ENCODE measurements at regions not wholly inside any gene's neighbourhood (a gene's known extent, or its start where the extent isn't known, plus 50 kb on each side); places are given as distances from the start of the nearest gene placed in this dataset.

- Histone ChIP-seq H3K4me2 (ENCODE audit: extremely low read depth, insufficient read depth, low read length) (no peak overlapping the region), H3K4me3 (replicated peaks in 1 of 4; ENCODE audit: control extremely low read depth in 1 of 4, insufficient read depth in 1 of 4, low read depth in 3 of 4, low read length in 4 of 4) (no peak overlapping the region), H3K4me1 (ENCODE audit: control insufficient read depth, extremely low read depth, insufficient read depth, low read length) (no peaks in the 10 kb centered on the region), H3K9ac (ENCODE audit: insufficient read depth, low read length) (no peak overlapping the region), H3K79me2 (ENCODE audit: control insufficient read depth, insufficient read depth, low read length) (no peaks in the 10 kb centered on the region), H3K27me3 (ENCODE audit: control insufficient read depth, insufficient read depth, low read length) (no peaks in the 10 kb centered on the region), H2AFZ (ENCODE audit: low read length) (no peak overlapping the region), H4K20me1 (ENCODE audit: control insufficient read depth, extremely low read depth, insufficient read depth, low read length) (no peaks in the 10 kb centered on the region), H3K36me3 (ENCODE audit: control insufficient read depth, insufficient read depth, low read length) (no peaks in the 10 kb centered on the region), H3K27ac (ENCODE audit: insufficient read depth, low read length) (no peak overlapping the region), H3K9me3 (ENCODE audit: control insufficient read depth, insufficient read depth, low read depth, low read length) (no peaks in the 10 kb centered on the region)
- no peak for DNase-seq (ENCODE audit: low read depth in 2 of 2)
- TF ChIP-seq EZH2 (IDR thresholded peaks at IDR 0.05; ENCODE audit: low read length, missing control alignments) (no peak), CTCF (conservative IDR thresholded peaks at IDR 0.05 in 1 of 2, IDR thresholded peaks at IDR 0.05 in 1 of 2; ENCODE audit: low read depth in 1 of 2, low read length in 2 of 2) (no peak)
Measured at GRCh38 chr6:90936286-90936685, 349.4 kb upstream of the MAP3K7 start.

GRCh38 chr6:90934966-90935365 is 348.1 kb upstream of the MAP3K7 start:
- H4K20me1 ChIP-seq (ENCODE audit: control insufficient read depth, extremely low read depth, insufficient read depth, low read length): no peaks in the 10 kb centered on the region
- H3K36me3 ChIP-seq (ENCODE audit: control insufficient read depth, insufficient read depth, low read length): no peaks in the 10 kb centered on the region
- no peaks in the 10 kb centered on the region for H3K9me3 ChIP-seq (ENCODE audit: control insufficient read depth, insufficient read depth, low read depth, low read length)
- TF ChIP-seq CTCF (conservative IDR thresholded peaks at IDR 0.05 in 1 of 2, IDR thresholded peaks at IDR 0.05 in 1 of 2; ENCODE audit: low read depth in 1 of 2, low read length in 2 of 2) (no peak), EZH2 (IDR thresholded peaks at IDR 0.05; ENCODE audit: low read length, missing control alignments) (no peak)
- DNase-seq (ENCODE audit: low read depth in 2 of 2): no peak
- H3K9ac ChIP-seq (ENCODE audit: insufficient read depth, low read length): no peak overlapping the region
- H3K4me1 ChIP-seq (ENCODE audit: control insufficient read depth, extremely low read depth, insufficient read depth, low read length): no peaks in the 10 kb centered on the region
- H3K27me3 ChIP-seq (ENCODE audit: control insufficient read depth, insufficient read depth, low read length): no peaks in the 10 kb centered on the region
- H3K79me2 ChIP-seq (ENCODE audit: control insufficient read depth, insufficient read depth, low read length): no peaks in the 10 kb centered on the region
- no peak overlapping the region for H2AFZ ChIP-seq (ENCODE audit: low read length)
- H3K4me2 ChIP-seq (ENCODE audit: extremely low read depth, insufficient read depth, low read length): no peak overlapping the region
- no peak overlapping the region for H3K4me3 ChIP-seq (replicated peaks in 1 of 4; ENCODE audit: control extremely low read depth in 1 of 4, insufficient read depth in 1 of 4, low read depth in 3 of 4, low read length in 4 of 4)
- H3K27ac ChIP-seq (ENCODE audit: insufficient read depth, low read length): no peak overlapping the region

GRCh38 chr6:90934081-90934480 is 347.2 kb upstream of the MAP3K7 start:
- Histone ChIP-seq H3K27me3 (ENCODE audit: control insufficient read depth, insufficient read depth, low read length) (no peaks in the 10 kb centered on the region), H4K20me1 (ENCODE audit: control insufficient read depth, extremely low read depth, insufficient read depth, low read length) (no peaks in the 10 kb centered on the region), H2AFZ (ENCODE audit: low read length) (no peak overlapping the region), H3K36me3 (ENCODE audit: control insufficient read depth, insufficient read depth, low read length) (no peaks in the 10 kb centered on the region), H3K79me2 (ENCODE audit: control insufficient read depth, insufficient read depth, low read length) (no peaks in the 10 kb centered on the region), H3K9ac (ENCODE audit: insufficient read depth, low read length) (no peak overlapping the region), H3K4me2 (ENCODE audit: extremely low read depth, insufficient read depth, low read length) (no peak overlapping the region), H3K4me3 (replicated peaks in 1 of 4; ENCODE audit: control extremely low read depth in 1 of 4, insufficient read depth in 1 of 4, low read depth in 3 of 4, low read length in 4 of 4) (no peak overlapping the region), H3K4me1 (ENCODE audit: control insufficient read depth, extremely low read depth, insufficient read depth, low read length) (no peaks in the 10 kb centered on the region), H3K9me3 (ENCODE audit: control insufficient read depth, insufficient read depth, low read depth, low read length) (no peaks in the 10 kb centered on the region), H3K27ac (ENCODE audit: insufficient read depth, low read length) (no peak overlapping the region)
- no peak for DNase-seq (ENCODE audit: low read depth in 2 of 2)
- no peak for TF ChIP-seq CTCF (conservative IDR thresholded peaks at IDR 0.05 in 1 of 2, IDR thresholded peaks at IDR 0.05 in 1 of 2; ENCODE audit: low read depth in 1 of 2, low read length in 2 of 2)
- TF ChIP-seq EZH2 (IDR thresholded peaks at IDR 0.05; ENCODE audit: low read length, missing control alignments): no peak

Data from fibroblast of lung (primary cell).